Ovary (tissue), 7 donors: ENCODE measurements at regions not wholly inside any gene's neighbourhood (a gene's known extent, or its start where the extent isn't known, plus 50 kb on each side); places are given as distances from the start of the nearest gene placed in this dataset.

Source experiments
- DNase-seq, 5 donors: peaks; one replicate each; pipeline ENCODE4 v3.0.0-alpha.2; 2019 to 2020
- H3K27ac ChIP-seq, 2 donors: fragments of 200-600 bp; one replicate each; pipeline versions ENCODE4 v1.5.1 to v1.8.0; 2019 to 2022
- H3K27me3 ChIP-seq: fragments of 200-600 bp; one replicate; pipeline ENCODE4 v1.8.0; 2022
- H3K36me3 ChIP-seq: fragments of 200-600 bp; sonication (generic); one replicate; pipeline ENCODE4 v1.5.1; 2019
- H3K4me1 ChIP-seq: one replicate; pipeline ENCODE4 v1.8.1; 2013; ENCODE audit warnings: mild to moderate bottlenecking, moderate library complexity; ENCODE audit not compliant: insufficient read depth
- H3K4me3 ChIP-seq: fragments of 200-600 bp; sonication (generic); one replicate; pipeline ENCODE4 v1.5.1; 2017
- H3K9me3 ChIP-seq, 2 donors: fragments of 200-600 bp in 1 of 2; sonication (generic) in 1 of 2; one replicate each; pipeline versions ENCODE4 v1.5.1 to v1.8.1; 2013 to 2019; ENCODE audit warnings: mild to moderate bottlenecking in 1 of 2, moderate library complexity in 1 of 2
- CTCF ChIP-seq, 3 donors: fragments of 450-650 bp in 2 of 3; fragments of 200-600 bp in 1 of 3; IDR thresholded peaks; one replicate each; pipeline versions ENCODE4 v1.5.1 to v1.8.0; 2016 to 2022; ENCODE audit warnings: antibody characterized with exemption in 3 of 3, mild to moderate bottlenecking in 1 of 3
- EP300 ChIP-seq: sonication (generic); formaldehyde crosslinking; IDR thresholded peaks from one replicate; pipeline ENCODE4 v1.6.1; 2017; ENCODE audit warnings: antibody characterized with exemption
- POLR2A ChIP-seq: fragments of 450-650 bp; IDR thresholded peaks from one replicate; pipeline ENCODE4 v1.6.1; 2017; ENCODE audit warnings: antibody characterized with exemption, mild to moderate bottlenecking, moderate library complexity
- WGBS, 3 donors: extraction: QIAGEN DNeasy Blood & Tissue Kit in 1 of 3; methylation state at CpG; one replicate each; pipeline versions ENCODE4 v1.1.5 to v1.1.7; 2013 to 2017; 5-methylcytosine and 5-hydroxymethylcytosine counted together
- intact Hi-C, 4 donors: fragments of 100-400 bp; cut with DNase I; formaldehyde crosslinking; loops; one replicate each; pipeline versions ENCODE4 v1.11.0 to v1.15.1; 2022 to 2023
- donor health status: DM: no; HTN: no; CAD: no; lungs with moderate emphysema.
- donor health status: DM: no; HTN: no; CAD: no.
- donor health status: Bipolar disorder and iron deficiency.
- donor health status: DM: no; HTN: no; CAD: no.
- donor health status: DM: yes; HTN: yes; CAD: no.

GRCh38 chr3:145854499-145854898 lies 306.5 kb downstream of the PLOD2 start:
- TF ChIP-seq POLR2A (no peak), CTCF (IDR thresholded peaks at IDR 0.05) (no peak), EP300 (no peak)
- intact Hi-C loops = no loop called here
- no peak overlapping the region for H3K27ac ChIP-seq
- DNase-seq = no peak
- no peaks in the 10 kb centered on the region for H3K36me3 ChIP-seq
- 91 to 96% (median 92%) methylated on average over 2 of the region's 2 CpGs for WGBS, 3 donors
- no peaks in the 10 kb centered on the region for H3K27me3 ChIP-seq
- no peaks in the 10 kb centered on the region for H3K9me3 ChIP-seq
- no peaks in the 10 kb centered on the region for H3K4me1 ChIP-seq
- no peak overlapping the region for H3K4me3 ChIP-seq

GRCh38 chr3:145857956-145858355 lies 303.0 kb downstream of the PLOD2 start:
- 85 to 90% (median 89%) methylated on average over 1 of the region's 1 CpG for WGBS, 3 donors
- no peak for TF ChIP-seq POLR2A
- Histone ChIP-seq H3K36me3 (no peaks in the 10 kb centered on the region), H3K9me3 (no peaks in the 10 kb centered on the region), H3K4me1 (no peaks in the 10 kb centered on the region), H3K27me3 (no peaks in the 10 kb centered on the region), H3K27ac (no peak overlapping the region), H3K4me3 (no peak overlapping the region)
- intact Hi-C loops = loop anchor here in 1 of 4 donors (5.0 kb wide), 1 partner anchor 816 kb away; no protein-coding TSS in a partner anchor
- DNase-seq = no peak

GRCh38 chr3:145864336-145864735 lies 296.6 kb downstream of the PLOD2 start:
- no peaks in the 10 kb centered on the region for H3K27me3 ChIP-seq
- H3K36me3 ChIP-seq = no peaks in the 10 kb centered on the region
- intact Hi-C loops = no loop called here
- no peak overlapping the region for H3K27ac ChIP-seq
- 91 to 97% (median 95%) methylated on average over 2 of the region's 2 CpGs for WGBS, 3 donors
- TF ChIP-seq EP300 = no peak
- TF ChIP-seq POLR2A = no peak
- TF ChIP-seq CTCF (IDR thresholded peaks at IDR 0.05) = no peak
- no peaks in the 10 kb centered on the region for H3K4me1 ChIP-seq
- DNase-seq = no peak
- no peaks in the 10 kb centered on the region for H3K9me3 ChIP-seq
- H3K4me3 ChIP-seq = no peak overlapping the region

- no peaks in the 10 kb centered on the region for H3K36me3 ChIP-seq
- 15 to 20% (median 18%) methylated on average over 4 of the region's 4 CpGs for WGBS, 3 donors
- no peaks in the 10 kb centered on the region for H3K27me3 ChIP-seq
- no peaks in the 10 kb centered on the region for H3K9me3 ChIP-seq
- no peak for DNase-seq
- intact Hi-C loops = no loop called here
- no peak overlapping the region for H3K27ac ChIP-seq
- no peak for TF ChIP-seq POLR2A
- no peak for TF ChIP-seq EP300
- TF ChIP-seq CTCF (IDR thresholded peaks at IDR 0.05) = no peak
- no peak overlapping the region for H3K4me3 ChIP-seq
- no peaks in the 10 kb centered on the region for H3K4me1 ChIP-seq
Measured at GRCh38 chr3:145865399-145866018, 295.5 kb downstream of the PLOD2 start.

- Histone ChIP-seq H3K4me3 (no peak overlapping the region), H3K4me1 (no peaks in the 10 kb centered on the region), H3K9me3 (no peaks in the 10 kb centered on the region), H3K36me3 (no peaks in the 10 kb centered on the region), H3K27ac (no peak overlapping the region), H3K27me3 (peaks cover 3% of the 10 kb centered on the region)
- no peak for DNase-seq
- WGBS, 3 donors = 48 to 63% (median 48%) methylated on average over 1 of the region's 1 CpG
- intact Hi-C loops = no loop called here
- TF ChIP-seq CTCF (IDR thresholded peaks at IDR 0.05) (no peak), POLR2A (no peak), EP300 (no peak)
Measured at GRCh38 chr3:145869958-145870357, 291.0 kb downstream of the PLOD2 start.
